B cell (primary cell): ENCODE measurements at regions not wholly inside any gene's neighbourhood (a gene's known extent, or its start where the extent isn't known, plus 50 kb on each side); places are given as distances from the start of the nearest gene placed in this dataset.

Experiments used
- ATAC-seq: fragments of 200-7000 bp; cut with Tn5 transposase; one replicate; pipeline ENCODE4 v1.10.0; 2021; ENCODE audit warnings: low read depth, mild to moderate bottlenecking, moderate number of reproducible peaks, moderate library complexity
- CTCF ChIA-PET: fragments of 350-600 bp; sonication (Branson Sonifier 250); formaldehyde crosslinking; loops from one replicate; lab custom pipeline; 2021; ENCODE audit warnings: antibody characterized with exemption, inconsistent platforms; lab: Charles Lee
- POLR2A ChIA-PET: fragments of 350-600 bp; sonication (Branson Sonifier 250); formaldehyde crosslinking; loops from one replicate; lab custom pipeline; 2021; ENCODE audit warnings: antibody characterized with exemption; lab: Charles Lee
- DNase-seq: peaks from one replicate; pipeline ENCODE4 v3.0.0; 2013
- H2AFZ ChIP-seq: 2 replicates; pipeline ENCODE4 v1.6.1; 2012; ENCODE audit warnings: mild to moderate bottlenecking, low read depth, low read length; ENCODE audit not compliant: insufficient read depth, poor library complexity, severe bottlenecking
- H3K27ac ChIP-seq, 2 donors: 1 replicate in 1 of 2; 2 replicates in 1 of 2; pipeline ENCODE4 v1.5.1; 2012 to 2013; ENCODE audit warnings: low read length in 2 of 2, mild to moderate bottlenecking in 2 of 2, moderate library complexity in 1 of 2
- H3K27me3 ChIP-seq, 4 experiments: fragments of 200-600 bp in 1 of 4; sonication (generic) in 1 of 4; replicated peaks in 1 of 4; 1 replicate in 2 of 4; 2 replicates in 2 of 4; pipeline versions ENCODE4 v1.6.1 to v1.7.0; 2013 to 2016; ENCODE audit warnings: low read length in 3 of 4, mild to moderate bottlenecking in 2 of 4, mixed read lengths in 1 of 4, moderate library complexity in 1 of 4; ENCODE audit not compliant: insufficient read depth in 4 of 4, control insufficient read depth in 3 of 4; ENCODE audit errors: control extremely low read depth in 1 of 4
- H3K36me3 ChIP-seq, 2 experiments: replicated peaks in 1 of 2; 1 replicate in 1 of 2; 2 replicates in 1 of 2; pipeline versions ENCODE4 v1.6.1 to v1.7.1; 2013; ENCODE audit warnings: low read length in 1 of 2; ENCODE audit not compliant: insufficient read depth in 2 of 2, control insufficient read depth in 1 of 2; ENCODE audit errors: control extremely low read depth in 1 of 2, extremely low read depth in 1 of 2
- H3K4me1 ChIP-seq, 2 donors: fragments of 200-600 bp in 1 of 2; sonication (generic) in 1 of 2; 1 replicate in 1 of 2; 2 replicates in 1 of 2; pipeline versions ENCODE4 v1.5.1 to v1.6.1; 2013 to 2017; ENCODE audit warnings: low read length in 2 of 2; ENCODE audit not compliant: control insufficient read depth in 2 of 2, insufficient read depth in 2 of 2
- H3K4me2 ChIP-seq: replicated peaks from 2 replicates; pipeline ENCODE3; 2012; ENCODE audit warnings: mild to moderate bottlenecking, low read depth, low read length; ENCODE audit not compliant: poor library complexity, severe bottlenecking
- H3K4me3 ChIP-seq, 5 experiments: fragments of 200-600 bp in 1 of 5; sonication (generic) in 1 of 5; 1 replicate in 3 of 5; 2 replicates in 2 of 5; pipeline versions ENCODE4 v1.5.1 to v1.7.0; 2011 to 2016; ENCODE audit warnings: low read length in 4 of 5, mild to moderate bottlenecking in 4 of 5, low read depth in 2 of 5, control low read depth in 1 of 5, moderate library complexity in 1 of 5; ENCODE audit not compliant: insufficient read depth in 1 of 5; ENCODE audit errors: control extremely low read depth in 1 of 5, extremely low read depth in 1 of 5
- H3K79me2 ChIP-seq: fragments of 200-600 bp; sonication (generic); one replicate; pipeline ENCODE4 v1.6.0; 2016; ENCODE audit warnings: low read length; ENCODE audit not compliant: control insufficient read depth, insufficient read depth
- H3K9ac ChIP-seq: fragments of 200-600 bp; sonication (generic); 2 replicates; pipeline ENCODE4 v1.6.1; 2017; ENCODE audit warnings: mild to moderate bottlenecking, low read length, moderate library complexity
- H3K9me3 ChIP-seq, 3 donors: one replicate each; pipeline versions ENCODE4 v1.6.1 to v1.7.1; 2013; ENCODE audit warnings: low read length in 2 of 3; ENCODE audit not compliant: control insufficient read depth in 2 of 3, insufficient read depth in 1 of 3; ENCODE audit errors: control extremely low read depth in 1 of 3
- H4K20me1 ChIP-seq: 2 replicates; pipeline ENCODE4 v1.6.0; 2012; ENCODE audit warnings: mild to moderate bottlenecking, low read length; ENCODE audit not compliant: insufficient read depth, control insufficient read depth, poor library complexity, severe bottlenecking
- H3K27ac Mint-ChIP-seq: one replicate; pipeline ENCODE4 v1.8.0; 2021; ENCODE audit warnings: mixed read lengths
- H3K27me3 Mint-ChIP-seq: one replicate; pipeline ENCODE4 v1.8.0; 2021; ENCODE audit warnings: mixed read lengths
- H3K4me1 Mint-ChIP-seq: one replicate; pipeline ENCODE4 v1.8.0; 2021; ENCODE audit warnings: mixed read lengths
- H3K4me3 Mint-ChIP-seq: one replicate; pipeline ENCODE4 v1.8.0; 2021; ENCODE audit warnings: mixed read lengths
- H3K9me3 Mint-ChIP-seq: one replicate; pipeline ENCODE4 v1.8.0; 2022; ENCODE audit warnings: mixed read lengths; ENCODE audit not compliant: insufficient read depth
- EZH2 ChIP-seq: IDR thresholded peaks from 2 replicates; pipeline ENCODE4 v1.6.1; 2012; ENCODE audit warnings: borderline replicate concordance, low read depth, mild to moderate bottlenecking, moderate library complexity, low read length; ENCODE audit not compliant: insufficient read depth, poor library complexity, severe bottlenecking
- WGBS: methylation state at CpG from one replicate; pipeline ENCODE4 v1.1.5; 2013; ENCODE audit warnings: missing lambda C conversion rate; ENCODE audit not compliant: insufficient coverage; 5-methylcytosine and 5-hydroxymethylcytosine counted together
- intact Hi-C: fragments of 100-400 bp; cut with micrococcal nuclease; formaldehyde crosslinking; loops from one replicate; pipeline ENCODE4 v1.10.0; 2022
- TF ChIP-seq, protein P1 (sequence below): fragments of 200-600 bp; IDR thresholded peaks from one replicate; pipeline ENCODE4 v1.8.0; 2022; ENCODE audit warnings: antibody characterized with exemption, mild to moderate bottlenecking

DNA sequence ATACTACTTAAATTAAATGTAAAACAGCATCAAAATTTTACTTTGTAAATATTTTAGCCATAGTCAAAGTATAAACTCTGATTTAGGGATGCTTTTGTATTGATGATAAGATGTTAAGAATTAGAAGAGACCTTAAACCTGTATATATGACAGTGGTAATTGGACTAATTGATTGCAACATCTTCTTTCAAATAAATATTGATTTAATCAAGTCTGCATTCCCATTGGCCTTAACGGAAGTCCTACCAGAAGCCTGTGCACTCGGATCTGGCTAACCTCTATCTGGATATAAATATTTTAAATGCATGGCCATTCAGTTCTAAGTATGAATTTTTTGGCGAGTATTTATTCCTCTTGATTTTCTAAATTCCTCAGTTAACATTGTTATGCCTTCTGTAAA lies 856.1 kb downstream of the USP25 start:
- Histone ChIP-seq H3K36me3 (no peaks in the 10 kb centered on the region), H3K27me3 (no peaks in the 10 kb centered on the region), H4K20me1 (no peaks in the 10 kb centered on the region), H3K4me3 (no peak overlapping the region), H3K4me2 (no peak overlapping the region), H3K79me2 (no peaks in the 10 kb centered on the region), H3K9ac (no peak overlapping the region), H3K4me1 (no peaks in the 10 kb centered on the region), H2AFZ (no peak overlapping the region), H3K9me3 (peaks cover 0 to 8% (median 0%) of the 10 kb centered on the region in 3 donors), H3K27ac (no peak overlapping the region)
- TF ChIP-seq, protein P1, sequence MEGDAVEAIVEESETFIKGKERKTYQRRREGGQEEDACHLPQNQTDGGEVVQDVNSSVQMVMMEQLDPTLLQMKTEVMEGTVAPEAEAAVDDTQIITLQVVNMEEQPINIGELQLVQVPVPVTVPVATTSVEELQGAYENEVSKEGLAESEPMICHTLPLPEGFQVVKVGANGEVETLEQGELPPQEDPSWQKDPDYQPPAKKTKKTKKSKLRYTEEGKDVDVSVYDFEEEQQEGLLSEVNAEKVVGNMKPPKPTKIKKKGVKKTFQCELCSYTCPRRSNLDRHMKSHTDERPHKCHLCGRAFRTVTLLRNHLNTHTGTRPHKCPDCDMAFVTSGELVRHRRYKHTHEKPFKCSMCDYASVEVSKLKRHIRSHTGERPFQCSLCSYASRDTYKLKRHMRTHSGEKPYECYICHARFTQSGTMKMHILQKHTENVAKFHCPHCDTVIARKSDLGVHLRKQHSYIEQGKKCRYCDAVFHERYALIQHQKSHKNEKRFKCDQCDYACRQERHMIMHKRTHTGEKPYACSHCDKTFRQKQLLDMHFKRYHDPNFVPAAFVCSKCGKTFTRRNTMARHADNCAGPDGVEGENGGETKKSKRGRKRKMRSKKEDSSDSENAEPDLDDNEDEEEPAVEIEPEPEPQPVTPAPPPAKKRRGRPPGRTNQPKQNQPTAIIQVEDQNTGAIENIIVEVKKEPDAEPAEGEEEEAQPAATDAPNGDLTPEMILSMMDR: no peak
- no peak for TF ChIP-seq EZH2
- no peak overlapping the region for H3K27ac Mint-ChIP-seq
- H3K4me1 Mint-ChIP-seq: no peaks in the 10 kb centered on the region
- DNase-seq (no peak), ATAC-seq (no peak)
- CTCF ChIA-PET: no interaction called here
- POLR2A ChIA-PET: no interaction called here
- WGBS: no CpG with 5 or more reads among the region's 3 CpGs
- H3K4me3 Mint-ChIP-seq: no peak overlapping the region
- intact Hi-C loops: no loop called here
- no peaks in the 10 kb centered on the region for H3K9me3 Mint-ChIP-seq
- H3K27me3 Mint-ChIP-seq: no peaks in the 10 kb centered on the region

DNA sequence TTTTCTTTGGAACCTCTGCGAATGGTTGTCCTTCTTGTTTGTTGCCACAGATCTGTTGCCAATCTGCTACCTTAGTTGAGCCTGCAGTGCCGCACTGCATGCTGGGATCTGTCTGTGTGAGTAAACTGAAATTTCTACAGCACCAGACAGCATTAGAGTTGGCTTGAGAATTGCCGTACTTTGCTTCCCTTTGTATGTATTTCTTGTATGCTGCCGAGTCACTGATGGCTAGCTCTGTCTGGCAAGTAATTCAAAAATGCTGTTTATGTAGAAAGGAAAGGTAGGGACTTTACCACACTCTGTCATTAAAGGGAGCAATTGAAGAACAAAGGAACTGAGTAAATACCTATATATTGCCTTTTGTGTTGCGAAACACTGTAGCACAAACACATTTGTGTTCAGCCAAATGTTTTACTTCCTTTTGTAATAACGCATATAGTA lies 857.4 kb downstream of the USP25 start:
- H3K4me2 ChIP-seq: no peak overlapping the region

More for the DNA sequence above, 857.4 kb downstream of the USP25 start:
- CTCF ChIA-PET: no interaction called here
- Histone ChIP-seq H3K9ac (no peak overlapping the region), H4K20me1 (no peaks in the 10 kb centered on the region), H3K27me3 (no peaks in the 10 kb centered on the region), H3K9me3 (peaks cover 0 to 8% (median 0%) of the 10 kb centered on the region in 3 donors), H3K27ac (no peak overlapping the region), H2AFZ (no peak overlapping the region), H3K4me3 (no peak overlapping the region), H3K36me3 (no peaks in the 10 kb centered on the region), H3K4me1 (no peaks in the 10 kb centered on the region), H3K79me2 (no peaks in the 10 kb centered on the region)
- intact Hi-C loops: no loop called here
- Mint-ChIP-seq H3K9me3 (no peaks in the 10 kb centered on the region), H3K27me3 (no peaks in the 10 kb centered on the region), H3K27ac (no peak overlapping the region), H3K4me3 (no peak overlapping the region), H3K4me1 (no peaks in the 10 kb centered on the region)
- TF ChIP-seq, protein P1: no peak
- TF ChIP-seq EZH2: no peak
- POLR2A ChIA-PET: no interaction called here
- no peak for ATAC-seq
- DNase-seq: no peak
- 83% methylated on average over 1 of the region's 6 CpGs for WGBS
